Common myeloid progenitor, CD34-positive (primary cell): ENCODE measurements at regions not wholly inside any gene's neighbourhood (a gene's known extent, or its start where the extent isn't known, plus 50 kb on each side); places are given as distances from the start of the nearest gene placed in this dataset.
A peak's percentile ranks its signal among the peaks of the same experiment; 100 is the strongest.

Experiments used
- CTCF ChIA-PET: fragments of 350-600 bp; sonication (Branson Sonifier 250); formaldehyde crosslinking; loops from one replicate; lab custom pipeline; 2021; ENCODE audit warnings: antibody characterized with exemption; lab: Charles Lee
- POLR2A ChIA-PET: fragments of 350-600 bp; sonication (Branson Sonifier 250); formaldehyde crosslinking; loops from one replicate; lab custom pipeline; 2021; ENCODE audit warnings: antibody characterized with exemption; lab: Charles Lee
- DNase-seq, 3 donors: peaks; one replicate each; pipeline versions ENCODE4 v3.0.0 to v3.0.0-alpha.2; 2013
- H3K27ac ChIP-seq, 2 experiments: 1 replicate in 1 of 2; 2 replicates in 1 of 2; pipeline ENCODE4 v1.7.0; 2013; ENCODE audit warnings: inconsistent platforms in 2 of 2, low read length in 2 of 2, mild to moderate bottlenecking in 2 of 2, low read depth in 1 of 2, moderate library complexity in 1 of 2; ENCODE audit not compliant: severe bottlenecking in 2 of 2, insufficient read depth in 1 of 2, poor library complexity in 1 of 2
- H3K27me3 ChIP-seq, 5 experiments: replicated peaks in 2 of 5; 1 replicate in 3 of 5; 2 replicates in 2 of 5; pipeline versions ENCODE4 v1.6.1 to v1.7.0; 2013; ENCODE audit warnings: low read length in 4 of 5, mild to moderate bottlenecking in 2 of 5, moderate library complexity in 2 of 5, inconsistent platforms in 1 of 5; ENCODE audit not compliant: insufficient read depth in 5 of 5, control insufficient read depth in 4 of 5
- H3K36me3 ChIP-seq, 4 experiments: 1 replicate in 2 of 4; 2 replicates in 2 of 4; pipeline versions ENCODE4 v1.6.1 to v1.7.0; 2013; ENCODE audit warnings: low read length in 3 of 4, control low read depth in 1 of 4, mild to moderate bottlenecking in 1 of 4; ENCODE audit not compliant: control insufficient read depth in 4 of 4, insufficient read depth in 4 of 4
- H3K4me1 ChIP-seq, 4 experiments: 1 replicate in 3 of 4; 2 replicates in 1 of 4; pipeline versions ENCODE4 v1.6.1 to v1.7.1; 2013; ENCODE audit warnings: low read length in 3 of 4, mild to moderate bottlenecking in 3 of 4, control low read depth in 1 of 4, inconsistent platforms in 1 of 4, moderate library complexity in 1 of 4; ENCODE audit not compliant: control insufficient read depth in 4 of 4, insufficient read depth in 4 of 4; ENCODE audit errors: control extremely low read depth in 1 of 4
- H3K4me3 ChIP-seq, 7 experiments: 1 replicate in 4 of 7; 2 replicates in 3 of 7; pipeline versions ENCODE4 v1.5.1 to v1.7.0; 2013; ENCODE audit warnings: mild to moderate bottlenecking in 7 of 7, low read length in 6 of 7, moderate library complexity in 6 of 7, inconsistent platforms in 2 of 7, low read depth in 2 of 7, control low read depth in 1 of 7; ENCODE audit not compliant: insufficient read depth in 4 of 7, control insufficient read depth in 1 of 7; ENCODE audit errors: extremely low read depth in 1 of 7
- H3K9me3 ChIP-seq, 5 experiments: 1 replicate in 4 of 5; 2 replicates in 1 of 5; pipeline versions ENCODE4 v1.6.1 to v1.7.1; 2013; ENCODE audit warnings: low read length in 4 of 5, mild to moderate bottlenecking in 2 of 5, inconsistent platforms in 1 of 5, low read depth in 1 of 5, moderate library complexity in 1 of 5; ENCODE audit not compliant: control insufficient read depth in 4 of 5, insufficient read depth in 2 of 5; ENCODE audit errors: control extremely low read depth in 1 of 5
- WGBS: methylation state at CpG from one replicate; pipeline ENCODE4 v1.1.5; 2013; ENCODE audit not compliant: insufficient coverage; 5-methylcytosine and 5-hydroxymethylcytosine counted together

DNA sequence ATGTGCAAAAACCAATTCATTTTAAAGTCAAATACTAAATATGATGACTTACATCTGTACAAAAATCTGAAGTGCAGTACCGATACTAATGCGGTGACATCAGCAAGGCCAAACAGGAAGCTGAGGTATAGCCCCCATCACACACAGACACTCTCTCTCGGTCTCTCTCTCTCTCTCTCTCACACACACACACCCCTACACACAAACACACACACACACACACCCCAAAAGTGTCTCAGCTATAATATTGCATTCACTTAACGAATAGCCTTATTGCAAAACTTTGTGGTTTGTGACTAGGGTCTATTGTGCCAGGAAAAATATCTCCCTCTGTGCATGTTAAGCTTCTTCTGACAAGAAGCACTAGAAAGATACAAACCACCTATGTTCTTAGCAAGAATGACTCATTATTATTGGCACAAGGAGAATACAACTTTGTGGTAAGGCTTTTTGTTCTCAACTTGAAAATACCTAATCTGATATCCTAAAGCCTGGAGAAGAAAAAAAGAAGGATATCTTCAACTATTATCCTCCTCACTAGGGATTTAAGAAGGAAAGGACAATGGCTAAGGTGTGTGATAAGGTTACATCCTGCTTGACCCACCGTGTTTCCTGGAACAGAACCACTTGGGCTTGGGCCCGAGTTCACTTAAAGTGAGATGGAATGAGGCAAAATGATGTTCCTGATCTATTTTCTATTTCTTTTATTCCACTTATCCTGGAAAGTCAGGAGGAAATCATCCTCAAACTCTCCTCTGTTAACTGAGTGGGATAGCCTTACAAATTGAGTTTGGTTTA, 107.1 kb downstream of the NIBAN1 start:
- peak overlapping the region; percentile 42 to 60 for H3K27ac ChIP-seq
- H3K4me3 ChIP-seq = peak overlapping the region in 2 of 7 experiments; percentile 23 to 33
- POLR2A ChIA-PET = no interaction called here
- peaks cover 0 to 3% (median 2%) of the 10 kb centered on the region in 4 experiments for H3K36me3 ChIP-seq
- WGBS = 0% methylated on average over 1 of the region's 6 CpGs
- CTCF ChIA-PET = interaction anchor here (0.9 kb wide), 1 partner anchor 114 kb away, joined by 3 read pairs; no protein-coding TSS in a partner anchor
- H3K4me1 ChIP-seq = peaks cover 16 to 30% (median 24%) of the 10 kb centered on the region in 4 experiments
- no peaks in the 10 kb centered on the region for H3K27me3 ChIP-seq
- peak; percentile 73 to 95 (median 94) for DNase-seq
- H3K9me3 ChIP-seq = peaks cover 0 to 1% (median 0%) of the 10 kb centered on the region in 5 experiments

DNA sequence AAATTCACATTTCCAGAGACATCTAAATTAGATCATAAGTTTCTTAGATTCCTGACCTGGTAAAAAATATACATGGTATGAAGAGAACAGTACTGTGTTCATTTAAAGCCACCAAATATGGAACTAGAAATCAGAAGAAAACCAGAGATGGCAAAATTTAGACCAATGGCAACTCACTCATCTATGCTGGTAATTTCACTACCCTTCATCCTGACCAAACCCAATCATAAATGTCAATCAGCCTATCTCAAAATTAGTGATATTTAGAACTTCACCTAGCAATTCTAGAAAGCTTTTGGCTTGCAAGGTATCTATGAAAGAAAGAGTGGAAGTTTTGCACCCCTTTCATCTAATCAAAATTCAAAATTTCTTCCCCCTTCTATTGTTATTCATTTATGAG, 107.7 kb downstream of the NIBAN1 start:
- CTCF ChIA-PET = interaction anchor here (0.9 to 1.0 kb wide), 2 partner anchors 13 to 115 kb away, joined by 3 read pairs; no protein-coding TSS in a partner anchor
- Histone ChIP-seq H3K4me3 (peak overlapping the region in 1 of 7 experiments; percentile 23), H3K36me3 (peaks cover 0 to 3% (median 0%) of the 10 kb centered on the region in 4 experiments), H3K4me1 (peaks cover 16 to 30% (median 24%) of the 10 kb centered on the region in 4 experiments), H3K27ac (no peak overlapping the region), H3K9me3 (peaks cover 0 to 1% (median 0%) of the 10 kb centered on the region in 5 experiments), H3K27me3 (no peaks in the 10 kb centered on the region)
- no peak for DNase-seq
- POLR2A ChIA-PET = no interaction called here

DNA sequence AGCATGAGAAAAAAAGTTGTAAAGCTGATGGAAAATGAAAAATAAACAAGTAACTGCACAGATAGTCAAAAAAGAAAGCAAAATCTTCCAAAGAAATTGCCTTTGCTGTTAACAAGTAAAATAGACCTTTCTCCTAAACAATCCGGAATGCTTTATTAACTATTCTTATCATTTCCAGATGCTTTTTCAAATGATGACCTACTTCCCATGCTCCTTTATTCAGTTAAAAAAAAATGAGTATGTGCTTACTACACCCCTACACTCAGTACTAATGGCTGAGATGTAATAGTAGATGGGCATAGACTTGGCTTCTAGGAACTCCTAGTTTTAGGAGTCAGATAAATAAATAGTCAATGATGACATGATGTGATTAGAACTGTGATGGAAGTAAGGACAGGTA, 108.5 kb downstream of the NIBAN1 start:
- ChIA-PET CTCF (interaction anchor here (1.0 kb wide), 1 partner anchor 13 kb away, joined by 3 read pairs; no protein-coding TSS in a partner anchor), POLR2A (no interaction called here)
- H3K36me3 ChIP-seq = peaks cover 0 to 3% (median 0%) of the 10 kb centered on the region in 4 experiments

DNA sequence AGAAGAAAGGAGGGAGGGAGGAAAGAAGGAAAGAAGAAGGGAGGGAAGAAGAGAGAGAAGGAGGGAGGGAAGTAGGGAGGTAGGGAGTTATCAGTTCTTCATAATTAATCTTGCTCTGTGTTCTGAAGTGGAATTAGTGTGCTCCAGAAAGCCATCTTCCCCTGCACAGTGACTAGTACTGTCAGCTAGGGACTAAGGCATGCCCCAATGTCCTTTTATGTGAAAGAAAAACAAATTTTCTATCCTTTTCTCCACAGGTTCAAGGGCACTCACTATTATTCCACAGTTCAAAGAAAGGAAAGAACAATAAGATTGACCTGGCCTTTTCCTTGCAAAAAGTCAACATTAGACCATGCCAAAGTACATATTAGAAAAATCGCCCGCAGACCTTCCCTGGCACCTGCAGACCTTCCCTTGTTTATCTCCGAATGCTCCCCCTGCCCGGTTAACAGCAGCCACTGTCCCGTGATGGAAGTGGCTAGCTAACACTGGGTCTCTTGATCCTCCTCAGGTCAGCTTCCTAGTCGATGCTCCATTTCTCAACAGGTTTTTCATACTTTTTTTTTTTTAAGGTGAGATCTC, 107.2 kb upstream of the EDEM3 start:
- CTCF ChIA-PET = interaction anchor here (0.6 to 0.9 kb wide), 2 partner anchors 25 to 133 kb away, joined by 4 to 5 read pairs; no protein-coding TSS in a partner anchor

More for the DNA sequence above, 108.5 kb downstream of the NIBAN1 start:
- Histone ChIP-seq H3K4me1 (peaks cover 16 to 30% (median 24%) of the 10 kb centered on the region in 4 experiments), H3K27me3 (no peaks in the 10 kb centered on the region), H3K27ac (no peak overlapping the region), H3K4me3 (no peak overlapping the region), H3K9me3 (peaks cover 0 to 1% (median 0%) of the 10 kb centered on the region in 5 experiments)
- no peak for DNase-seq
- WGBS = no CpG with 5 or more reads among the region's 1 CpG

DNA sequence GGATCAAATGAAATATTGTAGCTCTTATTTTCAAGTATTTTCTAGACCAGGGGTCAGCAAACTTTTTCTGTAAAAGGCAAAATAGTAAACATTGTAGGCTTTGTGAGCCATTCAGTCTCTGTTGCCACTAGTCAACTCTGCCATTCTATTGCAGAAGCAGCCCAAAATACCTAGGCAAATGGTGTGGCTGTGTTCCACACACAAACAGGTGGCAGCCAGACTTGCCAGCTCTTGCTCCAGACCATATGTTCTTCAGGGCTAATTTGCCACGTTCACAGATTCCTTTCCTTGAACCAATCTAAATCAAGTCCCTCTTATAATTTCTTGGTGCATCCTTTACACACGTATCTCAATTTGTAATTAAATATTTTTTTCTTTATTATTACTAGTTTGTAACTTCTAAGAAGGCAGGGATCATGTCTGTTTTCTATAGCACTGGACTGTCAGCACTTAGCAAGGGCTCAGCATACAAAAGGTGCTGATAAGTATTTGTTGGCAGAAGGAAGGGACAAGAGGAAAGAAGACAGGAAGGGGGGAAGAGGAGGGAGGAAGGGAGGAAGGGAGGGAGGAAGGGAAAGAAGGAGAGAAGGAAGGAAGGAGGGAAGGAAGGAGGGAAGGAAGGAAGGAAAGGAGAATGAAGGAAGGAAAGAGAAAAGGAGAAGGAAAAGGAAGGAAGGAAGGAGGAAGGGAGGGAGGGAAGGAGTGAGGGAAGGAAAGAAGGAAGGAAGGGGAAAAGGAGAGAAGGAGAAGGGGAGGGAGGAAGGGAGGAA, 106.5 kb upstream of the EDEM3 start:
- H3K27me3 ChIP-seq = no peaks in the 10 kb centered on the region
- DNase-seq = no peak
- POLR2A ChIA-PET = no interaction called here
- peaks cover 0 to 3% (median 0%) of the 10 kb centered on the region in 4 experiments for H3K36me3 ChIP-seq
- 100% methylated on average over 1 of the region's 2 CpGs for WGBS
- H3K9me3 ChIP-seq = peaks cover 0 to 1% (median 0%) of the 10 kb centered on the region in 5 experiments
- CTCF ChIA-PET = interaction anchor here (0.9 kb wide), 1 partner anchor 24 kb away, joined by 5 read pairs; no protein-coding TSS in a partner anchor
- H3K27ac ChIP-seq = no peak overlapping the region
- peaks cover 0 to 9% (median under 1%) of the 10 kb centered on the region in 4 experiments for H3K4me1 ChIP-seq
- no peak overlapping the region for H3K4me3 ChIP-seq

More for the DNA sequence above, 107.2 kb upstream of the EDEM3 start:
- WGBS = 97% methylated on average over 6 of the region's 6 CpGs
- H3K36me3 ChIP-seq = peaks cover 0 to 3% (median 0%) of the 10 kb centered on the region in 4 experiments
- POLR2A ChIA-PET = no interaction called here
- H3K4me1 ChIP-seq = peaks cover 0 to 11% (median 4%) of the 10 kb centered on the region in 4 experiments
- peaks cover 0 to 1% (median 0%) of the 10 kb centered on the region in 5 experiments for H3K9me3 ChIP-seq
- DNase-seq = no peak
- no peaks in the 10 kb centered on the region for H3K27me3 ChIP-seq
- H3K27ac ChIP-seq = no peak overlapping the region
- no peak overlapping the region for H3K4me3 ChIP-seq

DNA sequence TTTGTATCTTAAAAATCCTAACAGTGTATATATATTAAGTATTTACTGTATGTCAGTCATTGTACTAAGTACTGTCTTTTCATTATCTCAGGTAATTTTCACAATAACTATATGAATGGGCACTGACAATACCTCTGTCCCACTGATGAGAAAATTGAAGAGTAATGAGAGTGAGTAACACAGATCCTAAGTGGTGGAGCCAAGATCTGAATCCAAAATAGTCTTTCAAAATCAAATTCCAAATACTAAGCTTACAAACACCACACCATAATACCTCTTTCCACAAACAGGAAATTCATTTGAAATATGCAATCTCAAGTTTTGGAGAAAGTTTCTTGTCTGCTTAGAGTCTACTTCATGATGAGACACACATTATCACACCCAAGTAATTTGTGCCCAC, 105.9 kb upstream of the EDEM3 start:
- Histone ChIP-seq H3K4me1 (peaks cover 0 to 7% (median 0%) of the 10 kb centered on the region in 4 experiments), H3K4me3 (no peak overlapping the region), H3K9me3 (peaks cover 0 to 1% (median 0%) of the 10 kb centered on the region in 5 experiments), H3K27ac (no peak overlapping the region), H3K36me3 (peaks cover 0 to 3% (median 0%) of the 10 kb centered on the region in 4 experiments), H3K27me3 (no peaks in the 10 kb centered on the region)
- ChIA-PET CTCF (no interaction called here), POLR2A (no interaction called here)
- no peak for DNase-seq
